H1 (cell line): ENCODE measurements at regions not wholly inside any gene's neighbourhood (a gene's known extent, or its start where the extent isn't known, plus 50 kb on each side); places are given as distances from the start of the nearest gene placed in this dataset.

Source experiments
- CTCF ChIA-PET: fragments of 300-600 bp; sonication (Branson Sonifier 250); formaldehyde crosslinking; loops from one replicate; lab custom pipeline; 2021; ENCODE audit not compliant: partially characterized antibody; lab: Charles Lee
- POLR2A ChIA-PET: fragments of 300-600 bp; sonication (Branson Sonifier 250); formaldehyde crosslinking; loops from one replicate; lab custom pipeline; 2021; ENCODE audit warnings: inconsistent platforms; ENCODE audit not compliant: partially characterized antibody; lab: Charles Lee
- DNase-seq, 2 experiments: peaks; one replicate each; pipeline versions ENCODE4 v3.0.0 to v3.0.0-alpha.2; 2010 to 2022; ENCODE audit warnings: low spot score in 2 of 2, low read depth in 1 of 2, mixed read lengths in 1 of 2
- FAIRE-seq: peaks from 2 replicates; lab custom pipeline; 2011; peaks lifted over from hg19 to GRCh38; lab: Jason Lieb, UNC
- H2AFZ ChIP-seq: 2 replicates; pipeline ENCODE4 v1.8.1; 2012; ENCODE audit warnings: low read length, inconsistent platforms
- H2AK5ac ChIP-seq: 2 replicates; pipeline ENCODE4 v1.6.1; 2013; ENCODE audit warnings: low read depth, low read length
- H2BK120ac ChIP-seq: replicated peaks from 2 replicates; pipeline ENCODE3; 2013; ENCODE audit warnings: low read depth, low read length, inconsistent platforms
- H2BK12ac ChIP-seq: 2 replicates; pipeline ENCODE4 v1.6.1; 2013; ENCODE audit warnings: low read depth, low read length
- H2BK15ac ChIP-seq: 2 replicates; pipeline ENCODE4 v1.6.1; 2013; ENCODE audit warnings: low read length
- H2BK20ac ChIP-seq: 2 replicates; pipeline ENCODE4 v1.6.1; 2013; ENCODE audit warnings: low read length
- H2BK5ac ChIP-seq: 2 replicates; pipeline ENCODE4 v1.6.1; 2013; ENCODE audit warnings: low read depth, low read length
- H3K14ac ChIP-seq: 2 replicates; pipeline ENCODE4 v1.6.1; 2013; ENCODE audit warnings: inconsistent platforms; ENCODE audit not compliant: insufficient read length
- H3K18ac ChIP-seq: 2 replicates; pipeline ENCODE4 v1.6.1; 2013; ENCODE audit warnings: low read length; ENCODE audit errors: extremely low read depth
- H3K23ac ChIP-seq: 2 replicates; pipeline ENCODE4 v1.6.1; 2013; ENCODE audit warnings: inconsistent platforms; ENCODE audit not compliant: insufficient read length
- H3K23me2 ChIP-seq: 2 replicates; pipeline ENCODE4 v1.6.1; 2013; ENCODE audit warnings: low read depth, low read length
- H3K27ac ChIP-seq: 2 replicates; pipeline ENCODE4 v1.6.1; 2011; ENCODE audit warnings: low read depth, low read length, inconsistent platforms
- H3K27me3 ChIP-seq, 4 experiments: replicated peaks in 1 of 4; 1 replicate in 1 of 4; 2 replicates in 3 of 4; pipeline versions ENCODE4 v1.6.1 to v1.8.1; 2011 to 2013; ENCODE audit warnings: low read length in 3 of 4, mild to moderate bottlenecking in 3 of 4, inconsistent platforms in 2 of 4, mixed read lengths in 2 of 4, moderate library complexity in 1 of 4; ENCODE audit not compliant: control insufficient read depth in 3 of 4, insufficient read depth in 3 of 4; ENCODE audit errors: extremely low read depth in 1 of 4
- H3K36me3 ChIP-seq, 4 experiments: 2 replicates each; pipeline versions ENCODE4 v1.6.1 to v1.8.1; 2011 to 2013; ENCODE audit warnings: mild to moderate bottlenecking in 4 of 4, low read length in 3 of 4, moderate library complexity in 2 of 4, control low read depth in 1 of 4, inconsistent platforms in 1 of 4; ENCODE audit not compliant: insufficient read depth in 4 of 4, control insufficient read depth in 2 of 4
- H3K4ac ChIP-seq: replicated peaks from 2 replicates; pipeline ENCODE3; 2013; ENCODE audit warnings: low read length, low read depth, mixed read lengths, inconsistent platforms; ENCODE audit not compliant: insufficient read length
- H3K4me1 ChIP-seq, 4 experiments: replicated peaks in 1 of 4; 1 replicate in 1 of 4; 2 replicates in 3 of 4; pipeline versions ENCODE4 v1.6.1 to v1.8.1; 2011 to 2013; ENCODE audit warnings: low read length in 3 of 4, inconsistent platforms in 2 of 4, mixed read lengths in 1 of 4; ENCODE audit not compliant: insufficient read depth in 4 of 4, control insufficient read depth in 3 of 4
- H3K4me2 ChIP-seq, 2 experiments: 2 replicates each; pipeline versions ENCODE4 v1.6.1 to v1.8.1; 2011 to 2013; ENCODE audit warnings: low read depth in 2 of 2, low read length in 2 of 2, control low read depth in 1 of 2, inconsistent platforms in 1 of 2, mild to moderate bottlenecking in 1 of 2; ENCODE audit not compliant: insufficient read depth in 1 of 2
- H3K4me3 ChIP-seq, 4 experiments: fragments of 200-600, 300-600 bp in 1 of 4; sonication (generic), shearing (Covaris generic), sonication (Bioruptor Twin) in 1 of 4; 2 replicates each; pipeline versions ENCODE4 v1.5.1 to v1.8.1; 2011 to 2016; ENCODE audit warnings: low read length in 4 of 4, low read depth in 3 of 4, control low read depth in 2 of 4, inconsistent platforms in 2 of 4, mild to moderate bottlenecking in 2 of 4, mixed read lengths in 1 of 4, moderate library complexity in 1 of 4; ENCODE audit not compliant: insufficient read depth in 2 of 4; ENCODE audit errors: extremely low read depth in 1 of 4
- H3K56ac ChIP-seq: replicated peaks from 2 replicates; pipeline ENCODE3; 2013; ENCODE audit warnings: low read depth, mild to moderate bottlenecking, mixed read lengths, low read length, inconsistent platforms; ENCODE audit not compliant: insufficient read length
- H3K79me1 ChIP-seq: 2 replicates; pipeline ENCODE4 v1.6.1; 2013; ENCODE audit warnings: low read depth, low read length, control low read depth
- H3K79me2 ChIP-seq, 2 experiments: 2 replicates each; pipeline versions ENCODE4 v1.6.1 to v1.8.1; 2012 to 2013; ENCODE audit warnings: low read length in 2 of 2, mild to moderate bottlenecking in 2 of 2, inconsistent platforms in 1 of 2; ENCODE audit not compliant: insufficient read depth in 2 of 2, control insufficient read depth in 1 of 2
- H3K9ac ChIP-seq, 4 experiments: replicated peaks in 1 of 4; 1 replicate in 1 of 4; 2 replicates in 3 of 4; pipeline versions ENCODE4 v1.6.1 to v1.8.1; 2011 to 2013; ENCODE audit warnings: low read depth in 3 of 4, low read length in 3 of 4, control low read depth in 2 of 4, mild to moderate bottlenecking in 2 of 4, moderate library complexity in 2 of 4, inconsistent platforms in 1 of 4; ENCODE audit errors: extremely low read depth in 1 of 4
- H3K9me3 ChIP-seq, 2 experiments: 2 replicates each; pipeline versions ENCODE4 v1.6.1 to v1.8.1; 2012 to 2013; ENCODE audit warnings: mild to moderate bottlenecking in 2 of 2, moderate library complexity in 2 of 2, control low read depth in 1 of 2, inconsistent platforms in 1 of 2, low read depth in 1 of 2, low read length in 1 of 2, mixed read lengths in 1 of 2; ENCODE audit not compliant: insufficient read depth in 2 of 2
- H4K20me1 ChIP-seq, 2 experiments: replicated peaks in 1 of 2; 2 replicates each; pipeline versions ENCODE3 to v1.8.1; 2011 to 2013; ENCODE audit warnings: inconsistent platforms in 2 of 2, low read length in 2 of 2, mild to moderate bottlenecking in 1 of 2; ENCODE audit not compliant: insufficient read depth in 2 of 2, control insufficient read depth in 1 of 2
- H4K5ac ChIP-seq: 2 replicates; pipeline ENCODE4 v1.6.1; 2013; ENCODE audit warnings: low read length, low read depth, mixed read lengths, inconsistent platforms; ENCODE audit not compliant: insufficient read length
- H4K8ac ChIP-seq: 2 replicates; pipeline ENCODE4 v1.8.0; 2013; ENCODE audit warnings: mild to moderate bottlenecking, moderate library complexity, low read length, inconsistent platforms; ENCODE audit not compliant: insufficient read depth; ENCODE audit errors: extremely low read depth
- H4K91ac ChIP-seq: replicated peaks from 2 replicates; pipeline ENCODE3; 2013; ENCODE audit warnings: low read length, mixed read lengths, inconsistent platforms; ENCODE audit not compliant: insufficient read length
- ASH2L ChIP-seq: fragments of 200-600, 300-600 bp; sonication (generic); IDR thresholded peaks from one replicate; pipeline ENCODE4 v1.7.1; 2017; ENCODE audit warnings: low read length
- ATF3 ChIP-seq: IDR thresholded peaks from 2 replicates; pipeline ENCODE4 v1.6.1; 2011; ENCODE audit warnings: low read depth, mild to moderate bottlenecking, low read length; ENCODE audit not compliant: insufficient read depth
- BCL11A ChIP-seq, 2 experiments: IDR thresholded peaks; one replicate each; pipeline ENCODE4 v1.6.1; 2011; ENCODE audit warnings: low read depth in 2 of 2, low read length in 2 of 2, mild to moderate bottlenecking in 2 of 2
- CTBP2 ChIP-seq: IDR thresholded peaks from 2 replicates; pipeline ENCODE4 v1.7.0; 2011; ENCODE audit warnings: borderline replicate concordance, mild to moderate bottlenecking, moderate library complexity, mixed read lengths, low read length; ENCODE audit not compliant: insufficient read depth, insufficient read length
- CTCF ChIP-seq, 3 experiments: IDR thresholded peaks; 1 replicate in 2 of 3; 2 replicates in 1 of 3; pipeline versions ENCODE4 v1.5.1 to v1.6.1; 2011; ENCODE audit warnings: low read length in 3 of 3, mild to moderate bottlenecking in 3 of 3, inconsistent platforms in 2 of 3, low read depth in 1 of 3, moderate library complexity in 1 of 3; ENCODE audit not compliant: insufficient read depth in 1 of 3; ENCODE audit errors: control extremely low read depth in 1 of 3
- NANOG ChIP-seq: IDR thresholded peaks from 2 replicates; pipeline ENCODE4 v1.6.1; 2011; ENCODE audit warnings: low read length, low read depth, mild to moderate bottlenecking, inconsistent platforms; ENCODE audit not compliant: insufficient read depth, poor library complexity, severe bottlenecking
- POLR2AphosphoS5 ChIP-seq: IDR thresholded peaks from 2 replicates; pipeline ENCODE4 v1.6.1; 2011; ENCODE audit warnings: low read depth, low read length
- RAD21 ChIP-seq, 2 experiments: IDR thresholded peaks in 1 of 2; conservative IDR thresholded peaks in 1 of 2; 2 replicates each; pipeline ENCODE4 v1.6.1; 2011; ENCODE audit warnings: low read depth in 2 of 2, low read length in 2 of 2, improper control_type of control experiment in 1 of 2, inconsistent platforms in 1 of 2, mild to moderate bottlenecking in 1 of 2, moderate library complexity in 1 of 2
- TAF1 ChIP-seq: IDR thresholded peaks from 2 replicates; pipeline ENCODE4 v1.6.1; 2011; ENCODE audit warnings: mild to moderate bottlenecking, low read depth, low read length
- YY1 ChIP-seq: IDR thresholded peaks from 2 replicates; pipeline ENCODE4 v1.6.1; 2011; ENCODE audit warnings: low read depth, mild to moderate bottlenecking, low read length
- WGBS, 2 experiments: shearing (Covaris generic) in 1 of 2; methylation state at CpG; one replicate each; pipeline versions ENCODE4 v1.1.6 to v1.1.7; 2013 to 2015; ENCODE audit warnings: low lambda C conversion rate in 2 of 2, mixed read lengths in 2 of 2, inconsistent platforms in 1 of 2, low coverage in 1 of 2, missing lambda C conversion rate in 1 of 2; ENCODE audit not compliant: insufficient replicate concordance in 2 of 2, insufficient coverage in 1 of 2, insufficient read length in 1 of 2; ENCODE audit errors: extremely low coverage in 1 of 2, missing lambda C conversion rate in 1 of 2; 5-methylcytosine and 5-hydroxymethylcytosine counted together

- Histone ChIP-seq H3K4ac (no peak overlapping the region), H3K4me3 (no peak overlapping the region), H3K36me3 (no peaks in the 10 kb centered on the region), H2BK12ac (no peak overlapping the region), H2BK15ac (no peak overlapping the region), H3K27me3 (no peaks in the 10 kb centered on the region), H4K8ac (no peak overlapping the region), H2BK5ac (no peak overlapping the region), H3K23me2 (no peaks in the 10 kb centered on the region), H4K20me1 (no peaks in the 10 kb centered on the region), H3K4me1 (no peaks in the 10 kb centered on the region), H4K91ac (no peak overlapping the region), H4K5ac (no peak overlapping the region), H3K79me2 (no peaks in the 10 kb centered on the region), H2AFZ (no peak overlapping the region), H3K79me1 (no peaks in the 10 kb centered on the region), H3K9ac (no peak overlapping the region), H3K14ac (no peak overlapping the region), H3K27ac (no peak overlapping the region), H2BK120ac (no peak overlapping the region), H3K4me2 (no peak overlapping the region), H2BK20ac (no peak overlapping the region), H2AK5ac (no peak overlapping the region), H3K9me3 (no peaks in the 10 kb centered on the region), H3K56ac (no peak overlapping the region), H3K23ac (no peak overlapping the region), H3K18ac (no peak overlapping the region)
- FAIRE-seq (no peak), DNase-seq (no peak)
- 84% methylated on average over 1 of the region's 1 CpG; no CpG with 5 or more reads in 1 of the 2 experiments for WGBS, 2 experiments
- ChIA-PET CTCF (no interaction called here), POLR2A (no interaction called here)
- TF ChIP-seq TAF1 (no peak), YY1 (no peak), POLR2AphosphoS5 (no peak), RAD21 (IDR thresholded peaks at IDR 0.05 in 1 of 2, conservative IDR thresholded peaks at IDR 0.05 in 1 of 2; ENCODE audit: low read depth in 2 of 2, low read length in 2 of 2) (no peak), CTBP2 (no peak), BCL11A (IDR thresholded peaks at IDR 0.05; ENCODE audit: low read depth in 2 of 2, low read length in 2 of 2) (no peak), ATF3 (no peak), NANOG (no peak), CTCF (IDR thresholded peaks at IDR 0.05; ENCODE audit: control extremely low read depth in 1 of 3, insufficient read depth in 1 of 3, low read depth in 1 of 3, low read length in 3 of 3) (no peak), ASH2L (no peak)
Measured at GRCh38 chr4:117383468-117383867, 298.1 kb upstream of the TRAM1L1 start.
